ENCODE measurements at regions not wholly inside any gene's neighbourhood (a gene's known extent, or its start where the extent isn't known, plus 50 kb on each side); places are given as distances from the start of the nearest gene placed in this dataset.

DNA sequence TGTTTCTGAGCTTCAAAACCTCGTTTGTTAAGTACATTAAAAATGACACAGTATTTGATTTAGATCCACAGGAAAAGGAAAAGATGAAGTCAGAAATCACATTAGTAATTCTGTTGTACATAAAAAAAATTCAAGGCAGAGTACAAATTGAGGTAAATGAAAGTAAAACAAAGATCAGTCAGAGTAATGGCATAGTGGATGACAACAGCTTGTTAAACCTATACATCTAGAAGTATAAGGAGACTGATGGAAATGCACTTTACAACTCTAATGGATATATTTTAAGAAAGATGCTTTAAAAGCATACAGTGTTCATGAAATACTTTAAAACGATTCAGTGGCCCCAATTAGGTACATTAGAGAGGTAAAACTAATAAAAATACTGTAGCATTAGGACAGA, 631.3 kb upstream of the SEMA6A start:
- no peaks in the 10 kb centered on the region for H3K36me3 Mint-ChIP-seq (ENCODE audit: low read depth)
- TF ChIP-seq, protein P1, sequence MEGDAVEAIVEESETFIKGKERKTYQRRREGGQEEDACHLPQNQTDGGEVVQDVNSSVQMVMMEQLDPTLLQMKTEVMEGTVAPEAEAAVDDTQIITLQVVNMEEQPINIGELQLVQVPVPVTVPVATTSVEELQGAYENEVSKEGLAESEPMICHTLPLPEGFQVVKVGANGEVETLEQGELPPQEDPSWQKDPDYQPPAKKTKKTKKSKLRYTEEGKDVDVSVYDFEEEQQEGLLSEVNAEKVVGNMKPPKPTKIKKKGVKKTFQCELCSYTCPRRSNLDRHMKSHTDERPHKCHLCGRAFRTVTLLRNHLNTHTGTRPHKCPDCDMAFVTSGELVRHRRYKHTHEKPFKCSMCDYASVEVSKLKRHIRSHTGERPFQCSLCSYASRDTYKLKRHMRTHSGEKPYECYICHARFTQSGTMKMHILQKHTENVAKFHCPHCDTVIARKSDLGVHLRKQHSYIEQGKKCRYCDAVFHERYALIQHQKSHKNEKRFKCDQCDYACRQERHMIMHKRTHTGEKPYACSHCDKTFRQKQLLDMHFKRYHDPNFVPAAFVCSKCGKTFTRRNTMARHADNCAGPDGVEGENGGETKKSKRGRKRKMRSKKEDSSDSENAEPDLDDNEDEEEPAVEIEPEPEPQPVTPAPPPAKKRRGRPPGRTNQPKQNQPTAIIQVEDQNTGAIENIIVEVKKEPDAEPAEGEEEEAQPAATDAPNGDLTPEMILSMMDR (IDR thresholded peaks at IDR 0.05), result no peak
- intact Hi-C loops (cut with micrococcal nuclease), result no loop called here
- no peak for DNase-seq
- POLR2A ChIA-PET, result no interaction called here
- no peak overlapping the region for H3K4me3 Mint-ChIP-seq
- H3K27me3 Mint-ChIP-seq, result no peaks in the 10 kb centered on the region
- no peaks in the 10 kb centered on the region for H3K4me1 Mint-ChIP-seq (ENCODE audit: low read depth)
- peaks cover 4% of the 10 kb centered on the region for H3K9me3 Mint-ChIP-seq
- CTCF ChIA-PET, result no interaction called here
- no peak overlapping the region for H3K27ac Mint-ChIP-seq
- ATAC-seq, result no peak

DNA sequence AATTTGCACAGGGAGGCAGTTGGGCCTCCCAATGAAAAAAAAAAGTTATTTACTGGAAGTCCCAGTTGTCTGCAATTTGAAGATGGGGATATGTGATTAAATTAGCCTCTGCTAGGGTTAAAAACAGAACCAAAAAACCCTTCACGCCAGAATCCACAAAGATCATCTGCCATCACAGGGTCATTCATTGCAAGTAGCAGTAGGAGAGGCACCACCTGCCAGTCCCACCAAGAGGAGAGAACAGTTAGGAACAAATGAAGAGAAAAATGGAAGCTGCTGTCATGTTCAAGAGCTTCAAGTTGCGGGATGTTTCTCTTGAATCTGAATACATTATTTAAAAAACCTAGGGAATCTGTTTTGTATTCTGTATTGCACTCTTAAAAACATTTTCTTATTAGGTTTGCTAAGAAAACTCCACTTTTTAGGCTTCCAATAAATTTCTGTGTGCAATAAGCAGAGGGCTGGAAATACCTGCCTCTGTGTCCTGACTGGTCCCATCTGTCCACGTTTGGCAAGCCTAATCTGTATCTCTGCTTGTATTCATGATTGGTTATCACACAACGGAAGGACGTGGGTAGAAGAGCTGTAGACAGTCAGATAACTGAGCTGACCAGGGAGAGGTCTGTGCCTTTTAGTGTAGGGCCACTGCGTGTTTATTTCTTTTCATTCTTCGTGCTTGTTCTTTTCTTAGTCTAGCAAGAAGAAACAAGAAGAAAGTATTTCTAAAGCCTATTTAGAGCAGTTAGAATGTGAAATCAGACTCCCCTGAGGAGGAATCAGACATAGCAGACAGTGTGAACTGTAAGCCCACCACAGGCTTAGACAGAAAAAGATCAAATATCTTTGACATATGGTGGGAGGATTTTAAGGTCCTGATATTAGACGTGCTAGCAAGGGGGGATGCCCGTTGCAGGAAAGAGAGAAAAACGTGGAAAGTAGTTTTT, 630.6 kb upstream of the SEMA6A start:
- H3K27me3 Mint-ChIP-seq, result no peaks in the 10 kb centered on the region
- TF ChIP-seq, protein P1 (IDR thresholded peaks at IDR 0.05), result no peak
- intact Hi-C loops (cut with micrococcal nuclease), result no loop called here
- no peak overlapping the region for H3K27ac Mint-ChIP-seq
- ATAC-seq (no peak), DNase-seq (no peak)
- H3K36me3 Mint-ChIP-seq (ENCODE audit: low read depth), result no peaks in the 10 kb centered on the region
- POLR2A ChIA-PET, result no interaction called here
- peaks cover 4% of the 10 kb centered on the region for H3K9me3 Mint-ChIP-seq
- CTCF ChIA-PET, result no interaction called here
- H3K4me1 Mint-ChIP-seq (ENCODE audit: low read depth), result no peaks in the 10 kb centered on the region
- no peak overlapping the region for H3K4me3 Mint-ChIP-seq

DNA sequence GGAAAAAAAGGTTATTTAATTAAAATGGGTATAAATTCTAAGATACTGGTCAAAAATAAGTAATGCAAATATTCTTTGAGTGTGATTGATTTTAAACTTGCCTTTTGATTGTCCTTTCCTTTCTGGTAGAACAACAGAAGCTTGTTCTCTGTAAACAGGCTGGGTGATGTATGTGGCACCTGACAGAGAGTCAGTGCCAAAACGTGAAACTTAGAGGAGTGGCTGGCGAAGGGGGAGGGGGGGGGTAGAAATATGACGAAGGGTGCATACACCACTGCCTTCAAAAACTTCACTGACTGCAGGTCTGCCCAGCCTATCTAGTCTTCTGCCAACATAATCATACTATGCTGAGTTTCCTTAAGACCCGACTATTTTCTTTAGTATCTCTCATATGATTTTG, 629.8 kb upstream of the SEMA6A start:
- intact Hi-C loops (cut with micrococcal nuclease), result no loop called here
- Mint-ChIP-seq H3K9me3 (peaks cover 2% of the 10 kb centered on the region), H3K4me1 (ENCODE audit: low read depth) (no peaks in the 10 kb centered on the region), H3K4me3 (no peak overlapping the region), H3K27ac (no peak overlapping the region), H3K36me3 (ENCODE audit: low read depth) (no peaks in the 10 kb centered on the region), H3K27me3 (no peaks in the 10 kb centered on the region)
- ChIA-PET POLR2A (no interaction called here), CTCF (no interaction called here)
- DNase-seq (no peak), ATAC-seq (no peak)
- TF ChIP-seq, protein P1 (IDR thresholded peaks at IDR 0.05), result no peak

DNA sequence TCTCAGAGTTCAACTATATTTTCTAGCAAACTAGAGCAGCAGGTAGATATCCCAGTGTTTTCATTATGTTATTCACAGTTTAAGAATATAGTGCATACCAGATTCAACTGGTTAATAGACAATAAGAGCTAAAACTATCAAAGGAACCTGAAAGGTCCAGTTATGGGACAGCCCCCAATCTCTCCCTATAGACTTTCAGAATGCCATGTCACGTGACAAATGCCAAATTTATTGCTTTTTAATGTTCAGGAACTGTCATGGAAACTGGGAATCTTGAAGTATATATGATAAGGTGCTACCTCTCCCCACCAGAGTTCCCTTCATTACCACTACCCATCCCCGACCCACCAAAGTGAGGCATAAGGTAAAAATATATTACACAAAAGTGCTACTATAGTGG, 629.0 kb upstream of the SEMA6A start:
- CTCF ChIA-PET, result no interaction called here

DNA sequence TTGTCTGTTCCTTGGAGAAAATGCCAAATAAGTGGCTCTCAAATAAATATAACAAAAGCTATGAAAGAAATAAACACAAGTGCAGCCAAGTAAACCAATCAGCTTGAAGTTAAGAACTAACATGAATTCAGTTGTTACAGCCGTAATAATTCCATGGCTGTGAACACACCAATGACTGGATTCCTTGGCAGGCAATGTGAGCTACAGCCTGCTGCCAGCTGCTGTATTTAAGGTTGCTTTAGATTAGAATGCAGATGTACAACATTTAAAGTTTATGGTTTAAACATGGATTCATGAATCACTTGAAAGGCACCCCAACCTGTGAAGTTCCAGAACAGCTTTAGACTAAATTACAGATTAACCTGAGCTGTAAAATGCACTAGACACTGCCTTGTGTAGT, 626.4 kb upstream of the SEMA6A start:
- Mint-ChIP-seq H3K36me3 (ENCODE audit: low read depth) (no peaks in the 10 kb centered on the region), H3K4me3 (no peak overlapping the region), H3K9me3 (no peaks in the 10 kb centered on the region), H3K27ac (no peak overlapping the region), H3K4me1 (ENCODE audit: low read depth) (no peaks in the 10 kb centered on the region), H3K27me3 (no peaks in the 10 kb centered on the region)
- CTCF ChIA-PET, result no interaction called here
- TF ChIP-seq, protein P1 (IDR thresholded peaks at IDR 0.05), result no peak
- intact Hi-C loops (cut with micrococcal nuclease), result no loop called here
- no peak for DNase-seq
- ATAC-seq, result no peak
- POLR2A ChIA-PET, result no interaction called here

More for the DNA sequence above, 629.0 kb upstream of the SEMA6A start:
- TF ChIP-seq, protein P1 (IDR thresholded peaks at IDR 0.05), result no peak
- ATAC-seq, result no peak
- DNase-seq, result no peak
- no peak overlapping the region for H3K27ac Mint-ChIP-seq
- H3K36me3 Mint-ChIP-seq (ENCODE audit: low read depth), result no peaks in the 10 kb centered on the region
- H3K27me3 Mint-ChIP-seq, result no peaks in the 10 kb centered on the region
- no peaks in the 10 kb centered on the region for H3K4me1 Mint-ChIP-seq (ENCODE audit: low read depth)
- POLR2A ChIA-PET, result no interaction called here
- intact Hi-C loops (cut with micrococcal nuclease), result no loop called here
- H3K4me3 Mint-ChIP-seq, result no peak overlapping the region
- H3K9me3 Mint-ChIP-seq, result no peaks in the 10 kb centered on the region
